Colonic mucosa (tissue), 4 donors: ENCODE measurements at regions not wholly inside any gene's neighbourhood (a gene's known extent, or its start where the extent isn't known, plus 50 kb on each side); places are given as distances from the start of the nearest gene placed in this dataset.

Experiments
- DNase-seq: peaks from one replicate; pipeline ENCODE4 v3.0.0-alpha.2; 2020
- H3K27ac ChIP-seq: fragments of 200-600 bp; one replicate; pipeline ENCODE4 v1.8.0; 2021
- H3K27me3 ChIP-seq: fragments of 200-600 bp; one replicate; pipeline ENCODE4 v1.8.0; 2021
- H3K36me3 ChIP-seq: fragments of 200-600 bp; one replicate; pipeline ENCODE4 v1.8.0; 2021
- H3K4me1 ChIP-seq: fragments of 200-600 bp; one replicate; pipeline ENCODE4 v1.8.0; 2021; ENCODE audit warnings: mild to moderate bottlenecking
- H3K4me3 ChIP-seq: fragments of 200-600 bp; one replicate; pipeline ENCODE4 v1.8.0; 2021
- H3K9ac ChIP-seq, 2 donors: one replicate each; pipeline ENCODE4 v1.7.0; 2013; ENCODE audit warnings: control low read depth in 2 of 2, low read depth in 2 of 2, low read length in 2 of 2
- H3K9me3 ChIP-seq: fragments of 200-600 bp; one replicate; pipeline ENCODE4 v1.8.0; 2021
- CTCF ChIP-seq: fragments of 200-600 bp; IDR thresholded peaks from one replicate; pipeline ENCODE4 v1.8.0; 2022; ENCODE audit warnings: antibody characterized with exemption, mild to moderate bottlenecking
- intact Hi-C: fragments of 100-400 bp; cut with DNase I; formaldehyde crosslinking; loops from one replicate; pipeline ENCODE4 v1.14.1; 2022
- donor health status: healthy.
- donor health status: DM: no; HTN: no; CAD: no.
- donor health status: DM: no; HTN: no; CAD: no.

- H3K9ac ChIP-seq = no peak overlapping the region
- no peak overlapping the region for H3K27ac ChIP-seq
- H3K36me3 ChIP-seq = no peaks in the 10 kb centered on the region
- no peak for TF ChIP-seq CTCF
- intact Hi-C loops = loop anchor here (10.0 kb wide), 1 partner anchor 561 kb away; no protein-coding TSS in a partner anchor
- DNase-seq = no peak
- H3K4me1 ChIP-seq = no peaks in the 10 kb centered on the region
- no peaks in the 10 kb centered on the region for H3K27me3 ChIP-seq
- H3K4me3 ChIP-seq = no peak overlapping the region
- no peaks in the 10 kb centered on the region for H3K9me3 ChIP-seq
Measured at GRCh38 chr9:84393266-84393950, 52.9 kb upstream of the SLC28A3 start.

- intact Hi-C loops = loop anchor here (10.0 kb wide), 1 partner anchor 561 kb away; no protein-coding TSS in a partner anchor
- Histone ChIP-seq H3K9me3 (no peaks in the 10 kb centered on the region), H3K36me3 (no peaks in the 10 kb centered on the region), H3K27me3 (no peaks in the 10 kb centered on the region), H3K4me3 (no peak overlapping the region), H3K9ac (no peak overlapping the region), H3K27ac (no peak overlapping the region), H3K4me1 (no peaks in the 10 kb centered on the region)
- no peak for TF ChIP-seq CTCF
- no peak for DNase-seq
Measured at GRCh38 chr9:84394036-84394435, 53.5 kb upstream of the SLC28A3 start.

DNA sequence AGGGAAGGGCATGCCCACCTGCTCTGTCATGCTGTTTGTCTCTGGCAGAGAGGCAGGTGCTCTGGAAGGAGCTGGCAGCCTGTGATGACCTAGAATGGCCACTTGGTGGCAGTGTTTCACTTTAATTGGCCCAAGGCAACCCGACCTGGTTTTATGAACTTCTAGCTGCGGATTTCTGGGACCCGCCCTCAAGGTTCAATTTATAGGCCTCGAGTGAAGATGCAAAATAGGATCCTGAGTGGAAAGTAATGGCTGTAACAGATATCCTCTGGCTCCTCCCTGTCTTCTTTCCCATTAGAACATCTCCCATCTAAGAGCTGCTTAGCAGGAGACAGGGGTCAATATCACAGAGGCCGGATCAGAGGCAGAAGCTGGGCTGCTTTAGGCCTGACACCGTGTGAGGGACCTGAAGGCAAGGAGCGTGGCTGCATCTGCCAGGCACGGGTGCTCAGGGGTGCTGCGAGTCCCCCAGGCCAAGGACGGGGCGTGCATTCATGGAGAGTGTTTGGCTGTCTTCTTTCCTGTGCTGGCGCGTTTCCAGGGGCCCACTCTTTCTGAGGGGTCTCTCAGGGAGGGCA lies 56.7 kb upstream of the SLC28A3 start:
- H3K27ac ChIP-seq = no peak overlapping the region
- H3K9me3 ChIP-seq = no peaks in the 10 kb centered on the region
- intact Hi-C loops = loop anchor here (5.0 to 10.0 kb wide), 4 partner anchors 558 to 1215 kb away; no protein-coding TSS in a partner anchor
- no peak overlapping the region for H3K9ac ChIP-seq
- no peaks in the 10 kb centered on the region for H3K4me1 ChIP-seq
- TF ChIP-seq CTCF = peak; percentile 96
- H3K27me3 ChIP-seq = no peaks in the 10 kb centered on the region
- H3K4me3 ChIP-seq = no peak overlapping the region
- no peaks in the 10 kb centered on the region for H3K36me3 ChIP-seq
- peak; percentile 73 for DNase-seq

DNA sequence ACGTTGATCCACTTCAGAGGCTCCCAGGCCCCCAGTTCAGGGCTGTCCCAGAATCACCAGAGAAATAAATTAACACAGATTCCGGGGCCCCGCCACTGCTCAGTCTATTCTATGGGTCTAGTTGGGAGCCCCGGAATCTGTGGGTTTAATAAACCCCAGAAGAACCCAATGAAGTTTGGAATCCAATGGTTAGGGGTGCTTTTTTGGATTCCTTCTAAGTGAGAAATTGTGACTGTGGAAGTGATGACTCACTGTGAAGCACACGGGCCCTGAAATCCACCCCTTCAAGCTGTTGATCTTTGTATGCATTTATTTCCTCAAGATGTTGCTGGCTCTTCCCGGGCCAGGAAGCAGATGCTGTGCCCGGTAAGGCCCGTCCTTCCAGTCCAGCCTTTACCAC lies 57.3 kb upstream of the SLC28A3 start:
- intact Hi-C loops = loop anchor here (5.0 to 10.0 kb wide), 4 partner anchors 557 to 1214 kb away; no protein-coding TSS in a partner anchor
- H3K4me3 ChIP-seq = no peak overlapping the region
- H3K27ac ChIP-seq = no peak overlapping the region
- DNase-seq = no peak
- H3K9ac ChIP-seq = no peak overlapping the region
- no peaks in the 10 kb centered on the region for H3K9me3 ChIP-seq
- no peaks in the 10 kb centered on the region for H3K36me3 ChIP-seq
- no peaks in the 10 kb centered on the region for H3K27me3 ChIP-seq
- TF ChIP-seq CTCF = no peak
- no peaks in the 10 kb centered on the region for H3K4me1 ChIP-seq

DNA sequence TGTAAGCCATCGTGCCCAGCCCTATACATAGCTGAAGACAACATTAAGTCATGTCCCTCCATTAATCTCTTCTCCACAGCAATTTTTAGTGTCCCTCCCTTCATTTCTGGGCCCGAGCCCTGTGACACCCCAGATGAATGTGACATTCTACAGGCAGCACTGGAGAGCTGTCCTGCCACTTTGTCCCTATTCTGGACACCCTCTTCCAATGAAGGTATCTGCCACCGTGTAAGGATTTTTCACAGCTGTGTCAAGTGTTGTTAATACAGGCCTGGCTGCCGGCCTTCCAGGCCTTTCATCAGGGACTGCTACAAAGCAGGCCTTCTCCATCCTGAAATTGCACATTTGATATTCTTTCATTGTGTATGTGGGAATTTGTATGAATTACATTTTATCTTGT lies 62.0 kb upstream of the SLC28A3 start:
- Histone ChIP-seq H3K9ac (no peak overlapping the region), H3K36me3 (no peaks in the 10 kb centered on the region), H3K27me3 (no peaks in the 10 kb centered on the region), H3K4me3 (no peak overlapping the region), H3K4me1 (no peaks in the 10 kb centered on the region), H3K9me3 (no peaks in the 10 kb centered on the region), H3K27ac (no peak overlapping the region)
- TF ChIP-seq CTCF = no peak
- intact Hi-C loops = no loop called here
- DNase-seq = no peak
